Endodermal cell (in vitro differentiated cells): ENCODE measurements at regions not wholly inside any gene's neighbourhood (a gene's known extent, or its start where the extent isn't known, plus 50 kb on each side); places are given as distances from the start of the nearest gene placed in this dataset.

Experiments
- DNase-seq: peaks from one replicate; pipeline ENCODE4 v3.0.0-alpha.2; 2017
- H3K27ac ChIP-seq: 2 replicates; pipeline ENCODE4 v1.5.1; 2013; ENCODE audit warnings: mild to moderate bottlenecking, low read depth, low read length, moderate library complexity
- H3K27me3 ChIP-seq: 2 replicates; pipeline ENCODE4 v1.6.1; 2013; ENCODE audit warnings: mild to moderate bottlenecking, low read length, moderate library complexity; ENCODE audit not compliant: insufficient read depth, control insufficient read depth, poor library complexity, severe bottlenecking
- H3K36me3 ChIP-seq: 2 replicates; pipeline ENCODE4 v1.7.0; 2013; ENCODE audit warnings: mild to moderate bottlenecking, low read length, moderate library complexity; ENCODE audit not compliant: control insufficient read depth, insufficient read depth
- H3K4me1 ChIP-seq: one replicate; pipeline ENCODE4 v1.7.0; 2013; ENCODE audit warnings: low read length; ENCODE audit not compliant: control insufficient read depth, insufficient read depth
- H3K4me3 ChIP-seq: 2 replicates; pipeline ENCODE4 v1.5.1; 2013; ENCODE audit warnings: mild to moderate bottlenecking, low read length, moderate library complexity
- H3K9ac ChIP-seq: 2 replicates; pipeline ENCODE4 v1.6.1; 2013; ENCODE audit warnings: mild to moderate bottlenecking, low read length, moderate library complexity; ENCODE audit not compliant: poor library complexity, severe bottlenecking; ENCODE audit errors: extremely low read depth
- H3K9me3 ChIP-seq: 2 replicates; pipeline ENCODE4 v1.6.1; 2013; ENCODE audit warnings: mild to moderate bottlenecking, low read length, moderate library complexity; ENCODE audit not compliant: control insufficient read depth
- H3K27ac Mint-ChIP-seq: 2 replicates; pipeline ENCODE4 v1.8.0; 2020; ENCODE audit warnings: mixed read lengths
- H3K27me3 Mint-ChIP-seq: 2 replicates; pipeline ENCODE4 v1.8.0; 2021; ENCODE audit warnings: mild to moderate bottlenecking, mixed read lengths; ENCODE audit not compliant: insufficient read depth
- H3K36me3 Mint-ChIP-seq: 2 replicates; pipeline ENCODE4 v1.8.0; 2020; ENCODE audit warnings: low read depth, mixed read lengths
- H3K4me1 Mint-ChIP-seq: 2 replicates; pipeline ENCODE4 v1.8.0; 2020; ENCODE audit warnings: mixed read lengths
- H3K4me3 Mint-ChIP-seq: 2 replicates; pipeline ENCODE4 v1.8.0; 2020; ENCODE audit warnings: mild to moderate bottlenecking, moderate library complexity, mixed read lengths
- H3K9me3 Mint-ChIP-seq: 2 replicates; pipeline ENCODE4 v1.8.0; 2020; ENCODE audit warnings: mild to moderate bottlenecking, mixed read lengths
- CTCF ChIP-seq: fragments of 200-600 bp; sonication (generic); conservative IDR thresholded peaks from 2 replicates; pipeline ENCODE4 v1.5.0; 2021; ENCODE audit warnings: antibody characterized with exemption, mild to moderate bottlenecking
- WGBS, 2 experiments: methylation state at CpG; one replicate each; pipeline versions ENCODE4 v1.1.5 to v1.1.7; 2013; ENCODE audit warnings: missing lambda C conversion rate in 2 of 2, mixed read lengths in 1 of 2; ENCODE audit not compliant: insufficient coverage in 1 of 2, insufficient read length in 1 of 2; 5-methylcytosine and 5-hydroxymethylcytosine counted together

- Histone ChIP-seq H3K9ac (no peak overlapping the region), H3K4me1 (no peaks in the 10 kb centered on the region), H3K4me3 (no peak overlapping the region), H3K36me3 (no peaks in the 10 kb centered on the region), H3K27ac (no peak overlapping the region), H3K27me3 (no peaks in the 10 kb centered on the region), H3K9me3 (peaks cover 10% of the 10 kb centered on the region)
- Mint-ChIP-seq H3K27me3 (no peaks in the 10 kb centered on the region), H3K9me3 (peaks cover 12% of the 10 kb centered on the region), H3K27ac (no peak overlapping the region), H3K36me3 (no peaks in the 10 kb centered on the region), H3K4me1 (no peaks in the 10 kb centered on the region), H3K4me3 (no peak overlapping the region)
- 94 to 100% methylated on average over 2 of the region's 2 CpGs for WGBS, 2 experiments
- TF ChIP-seq CTCF: no peak
- DNase-seq: no peak
These were observed 250.0 kb downstream of the KCNC2 start for GRCh38 chr12:74959657-74960056.

GRCh38 chr12:74963304-74963703 lies 246.3 kb downstream of the KCNC2 start:
- no peaks in the 10 kb centered on the region for H3K27me3 ChIP-seq
- H3K9me3 Mint-ChIP-seq: no peaks in the 10 kb centered on the region
- DNase-seq: no peak
- H3K27me3 Mint-ChIP-seq: no peaks in the 10 kb centered on the region
- H3K9me3 ChIP-seq: no peaks in the 10 kb centered on the region
- H3K4me3 ChIP-seq: no peak overlapping the region
- H3K36me3 ChIP-seq: no peaks in the 10 kb centered on the region
- 93% methylated on average over 1 of the region's 1 CpG; no CpG with 5 or more reads in 1 of the 2 experiments for WGBS, 2 experiments
- no peak for TF ChIP-seq CTCF
- H3K4me3 Mint-ChIP-seq: no peak overlapping the region
- no peaks in the 10 kb centered on the region for H3K36me3 Mint-ChIP-seq
- H3K27ac ChIP-seq: no peak overlapping the region
- no peak overlapping the region for H3K27ac Mint-ChIP-seq
- H3K9ac ChIP-seq: no peak overlapping the region
- no peaks in the 10 kb centered on the region for H3K4me1 Mint-ChIP-seq
- H3K4me1 ChIP-seq: no peaks in the 10 kb centered on the region

GRCh38 chr12:74963867-74964331 lies 245.7 kb downstream of the KCNC2 start:
- Histone ChIP-seq H3K4me1 (no peaks in the 10 kb centered on the region), H3K4me3 (no peak overlapping the region), H3K36me3 (no peaks in the 10 kb centered on the region), H3K27me3 (no peaks in the 10 kb centered on the region), H3K9ac (no peak overlapping the region), H3K27ac (no peak overlapping the region), H3K9me3 (no peaks in the 10 kb centered on the region)
- no peak for DNase-seq
- 88 to 94% methylated on average over 1 to 4 of the region's 5 CpGs for WGBS, 2 experiments
- no peaks in the 10 kb centered on the region for H3K9me3 Mint-ChIP-seq
- no peak for TF ChIP-seq CTCF
- no peaks in the 10 kb centered on the region for H3K27me3 Mint-ChIP-seq
- no peak overlapping the region for H3K27ac Mint-ChIP-seq
- H3K4me1 Mint-ChIP-seq: no peaks in the 10 kb centered on the region
- no peaks in the 10 kb centered on the region for H3K36me3 Mint-ChIP-seq
- H3K4me3 Mint-ChIP-seq: no peak overlapping the region
